ENCODE measurements at regions not wholly inside any gene's neighbourhood (a gene's known extent, or its start where the extent isn't known, plus 50 kb on each side); places are given as distances from the start of the nearest gene placed in this dataset.

DNA sequence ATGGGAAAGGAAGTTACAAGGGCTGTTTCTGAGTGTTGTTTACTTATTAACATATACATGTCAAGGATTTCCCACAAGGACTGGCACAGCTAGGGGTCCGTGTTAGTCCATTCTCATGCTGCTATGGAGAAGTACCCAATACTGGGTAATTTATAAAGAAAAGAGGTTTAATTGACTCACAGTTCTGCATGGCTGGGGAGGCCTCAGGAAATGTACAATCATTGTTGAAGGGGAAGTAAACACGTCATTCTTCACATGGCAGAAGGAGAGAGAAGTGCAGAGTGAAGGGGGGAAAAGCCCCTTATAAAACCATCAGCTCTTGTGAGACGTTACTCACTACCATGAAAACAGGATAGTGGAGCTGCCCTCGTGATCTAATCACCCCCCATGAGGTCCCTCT lies 128.9 kb upstream of the CELF4 start (continued):
- TF ChIP-seq, protein P1, sequence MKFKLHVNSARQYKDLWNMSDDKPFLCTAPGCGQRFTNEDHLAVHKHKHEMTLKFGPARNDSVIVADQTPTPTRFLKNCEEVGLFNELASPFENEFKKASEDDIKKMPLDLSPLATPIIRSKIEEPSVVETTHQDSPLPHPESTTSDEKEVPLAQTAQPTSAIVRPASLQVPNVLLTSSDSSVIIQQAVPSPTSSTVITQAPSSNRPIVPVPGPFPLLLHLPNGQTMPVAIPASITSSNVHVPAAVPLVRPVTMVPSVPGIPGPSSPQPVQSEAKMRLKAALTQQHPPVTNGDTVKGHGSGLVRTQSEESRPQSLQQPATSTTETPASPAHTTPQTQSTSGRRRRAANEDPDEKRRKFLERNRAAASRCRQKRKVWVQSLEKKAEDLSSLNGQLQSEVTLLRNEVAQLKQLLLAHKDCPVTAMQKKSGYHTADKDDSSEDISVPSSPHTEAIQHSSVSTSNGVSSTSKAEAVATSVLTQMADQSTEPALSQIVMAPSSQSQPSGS (IDR thresholded peaks at IDR 0.05; ENCODE audit: low read length): no peak
- TF ChIP-seq CHD2 (IDR thresholded peaks at IDR 0.05; ENCODE audit: low read length): no peak
- TF ChIP-seq KDM1A (IDR thresholded peaks at IDR 0.05; ENCODE audit: borderline replicate concordance, low read length): no peak
- TF ChIP-seq CREB1 (IDR thresholded peaks at IDR 0.05): no peak
- no peak for TF ChIP-seq HDAC2 (IDR thresholded peaks at IDR 0.05; ENCODE audit: borderline replicate concordance in 1 of 2, low read depth in 2 of 2, low read length in 2 of 2)

Data from H1 (cell line).